Germinal center (tissue), 1 donor: ENCODE measurements at regions not wholly inside any gene's neighbourhood (a gene's known extent, or its start where the extent isn't known, plus 50 kb on each side); places are given as distances from the start of the nearest gene placed in this dataset.
"Not testable (repeated sequence)": the region's sequence is repeated elsewhere in the genome, so short reads cannot be mapped to it uniquely, and the experiment has no call there.

ENCODE experiments used
- DNase-seq: peaks from one replicate; pipeline ENCODE4 v3.0.0; 2012; ENCODE audit warnings: mixed read lengths, low spot score

DNA sequence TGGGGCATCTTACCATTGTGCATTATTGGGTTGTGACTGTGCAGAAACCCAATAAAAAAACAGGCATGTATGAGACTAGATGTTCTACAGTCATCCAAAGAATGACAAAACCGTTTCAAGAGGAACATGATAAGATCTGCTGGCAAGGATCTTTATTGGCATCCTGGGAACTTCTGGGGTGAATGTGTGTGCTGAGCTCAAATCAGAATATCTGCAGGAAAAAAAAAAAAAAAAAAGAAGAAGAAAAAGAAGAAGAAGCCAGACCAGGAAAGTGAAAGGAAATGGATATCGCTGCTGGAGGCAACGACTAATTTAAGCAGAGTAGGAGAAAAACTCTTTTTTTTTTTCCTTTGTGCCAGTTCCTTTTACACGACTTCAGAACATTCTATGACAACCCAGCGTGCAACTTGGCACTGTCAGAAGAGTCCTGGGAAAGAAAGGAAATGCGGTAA is 484.2 kb upstream of the BOD1L1 start:
- DNase-seq, result no peak

DNA sequence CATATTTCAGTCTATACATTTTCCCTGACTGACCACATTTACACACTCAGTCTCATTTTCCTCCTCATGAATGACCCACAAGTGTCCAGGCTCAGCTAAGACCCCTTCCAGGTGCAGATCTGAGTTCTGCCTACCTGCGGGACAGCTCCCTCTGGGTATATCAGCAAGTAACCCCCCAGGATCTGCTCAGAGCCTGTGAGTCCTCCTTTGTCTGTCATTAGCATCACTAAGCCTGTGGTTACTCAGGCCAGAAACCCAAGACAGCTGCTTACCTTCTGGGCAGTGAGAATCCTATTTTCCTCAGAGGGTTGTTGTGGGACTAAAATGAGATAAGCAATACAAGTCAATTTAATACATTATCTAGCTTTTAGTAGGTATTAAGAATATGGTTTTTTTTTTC is 487.6 kb upstream of the BOD1L1 start:
- no peak for DNase-seq

DNA sequence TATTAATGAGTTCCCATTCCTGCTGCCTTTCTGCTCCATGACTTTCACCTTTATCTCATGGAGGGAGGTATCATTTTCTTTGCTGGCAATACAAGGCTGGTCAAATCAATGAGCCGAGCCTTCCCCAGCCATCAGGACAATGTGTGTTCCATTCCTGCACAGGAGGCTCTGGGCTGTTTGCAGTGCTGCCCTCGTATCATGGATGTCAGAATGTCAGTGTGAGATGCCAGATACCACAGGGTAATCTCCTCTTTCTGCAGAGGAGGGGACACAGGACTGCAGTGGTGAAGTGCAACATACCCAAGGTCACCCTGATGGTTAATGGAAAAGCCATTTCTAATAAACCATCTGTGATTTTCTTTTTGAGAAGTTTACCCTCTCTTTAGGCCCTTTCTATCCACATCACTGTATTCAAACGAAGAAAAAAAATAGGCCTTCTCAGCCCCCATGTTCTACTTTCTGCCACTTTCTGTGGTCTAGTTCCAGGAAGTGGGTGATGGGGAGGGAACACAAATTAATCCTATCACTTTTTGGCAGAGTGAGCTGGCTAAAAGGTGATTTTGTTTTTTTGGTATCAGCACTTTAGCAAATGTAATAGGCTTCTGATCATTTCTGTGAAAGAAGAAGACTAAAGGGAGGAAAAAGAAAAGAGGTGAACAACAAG is 490.2 kb upstream of the BOD1L1 start:
- DNase-seq, result no peak

DNA sequence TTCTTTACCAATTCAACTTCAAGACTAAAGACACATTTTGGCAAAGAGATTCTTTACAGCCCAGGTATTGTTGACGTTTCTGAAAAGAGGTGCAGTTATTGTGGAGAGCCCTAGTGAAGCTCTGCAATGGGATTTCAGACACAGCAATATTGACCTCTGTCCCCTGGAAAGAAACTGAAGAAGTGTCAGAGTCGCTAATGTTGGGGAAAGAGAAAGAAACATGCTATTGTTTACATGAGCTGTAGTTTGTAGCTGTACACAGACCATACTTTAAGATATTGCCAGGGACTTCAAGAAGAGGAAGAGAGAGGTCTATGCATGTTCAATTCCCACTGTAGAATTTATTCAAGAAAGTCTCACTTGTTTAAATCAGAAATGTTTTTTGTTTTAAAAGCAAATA is 497.3 kb upstream of the BOD1L1 start:
- no peak for DNase-seq

GRCh38 chr4:14125375-14126129 is 498.0 kb upstream of the BOD1L1 start:
- DNase-seq, result no peak

DNA sequence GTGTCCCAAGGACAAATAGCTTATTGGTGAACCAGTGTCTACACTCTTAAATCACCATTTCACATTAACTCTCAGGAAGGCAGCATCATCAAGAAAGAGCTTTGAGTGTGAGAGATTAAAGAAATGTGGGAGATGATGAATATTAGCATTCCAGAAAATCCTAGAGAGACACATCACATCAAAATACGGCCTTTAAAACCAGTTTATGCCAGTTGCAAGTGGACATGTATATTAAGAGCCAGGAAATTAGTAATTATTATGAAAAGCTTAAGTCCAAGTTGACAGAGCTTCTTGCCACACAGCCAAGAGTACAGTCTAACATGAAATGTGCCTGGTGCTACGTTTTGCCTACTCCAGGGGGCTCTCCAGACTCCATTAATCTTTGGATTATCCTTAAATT is 503.0 kb upstream of the BOD1L1 start:
- no peak for DNase-seq

GRCh38 chr4:14131335-14131734 is 503.8 kb upstream of the BOD1L1 start:
- no peak for DNase-seq

GRCh38 chr4:14132301-14132700 is 504.8 kb upstream of the BOD1L1 start:
- no peak for DNase-seq

- no peak for DNase-seq
These were observed 510.6 kb upstream of the BOD1L1 start for GRCh38 chr4:14138106-14138505.

DNA sequence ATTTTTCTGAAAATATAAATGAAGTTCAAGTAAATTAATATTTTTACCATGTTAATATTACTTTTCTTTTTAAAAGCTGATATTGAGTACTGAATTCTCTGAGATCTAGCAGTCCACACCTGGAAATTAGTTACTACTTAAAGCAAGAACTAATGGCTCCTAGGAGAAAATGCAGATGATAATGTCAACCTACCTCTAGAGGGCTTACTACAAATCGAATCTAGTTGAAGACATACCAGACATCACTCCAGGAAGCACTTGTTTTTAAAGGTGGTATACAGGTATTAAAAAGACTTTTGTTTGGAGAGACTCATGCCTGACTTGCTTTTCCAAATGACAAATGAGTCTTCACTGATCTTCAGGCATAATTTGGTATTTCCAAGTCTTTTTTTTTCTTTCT is 516.4 kb upstream of the BOD1L1 start:
- no peak for DNase-seq

- DNase-seq, result no peak
These were observed 521.9 kb upstream of the BOD1L1 start for GRCh38 chr4:14149176-14150053.

DNA sequence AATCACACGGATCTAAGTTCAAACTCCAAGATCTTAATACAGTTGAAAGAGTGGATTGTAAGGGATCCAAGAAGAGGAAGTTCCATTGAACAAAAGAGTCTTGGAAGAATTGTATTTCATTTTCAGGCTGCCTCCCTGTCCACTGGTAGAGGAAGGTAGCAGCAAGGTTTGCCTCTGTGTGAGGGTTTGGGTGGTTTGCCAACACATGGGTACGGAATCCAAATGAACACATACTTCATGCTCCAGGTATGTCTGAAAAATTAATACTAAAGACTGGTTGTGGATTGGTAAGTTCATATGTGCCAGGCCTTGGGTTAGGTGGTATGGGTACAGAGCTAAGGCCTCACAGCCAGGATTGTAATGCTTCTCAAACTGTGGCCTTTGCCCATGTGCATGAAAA is 523.6 kb upstream of the BOD1L1 start:
- DNase-seq, result no peak

DNA sequence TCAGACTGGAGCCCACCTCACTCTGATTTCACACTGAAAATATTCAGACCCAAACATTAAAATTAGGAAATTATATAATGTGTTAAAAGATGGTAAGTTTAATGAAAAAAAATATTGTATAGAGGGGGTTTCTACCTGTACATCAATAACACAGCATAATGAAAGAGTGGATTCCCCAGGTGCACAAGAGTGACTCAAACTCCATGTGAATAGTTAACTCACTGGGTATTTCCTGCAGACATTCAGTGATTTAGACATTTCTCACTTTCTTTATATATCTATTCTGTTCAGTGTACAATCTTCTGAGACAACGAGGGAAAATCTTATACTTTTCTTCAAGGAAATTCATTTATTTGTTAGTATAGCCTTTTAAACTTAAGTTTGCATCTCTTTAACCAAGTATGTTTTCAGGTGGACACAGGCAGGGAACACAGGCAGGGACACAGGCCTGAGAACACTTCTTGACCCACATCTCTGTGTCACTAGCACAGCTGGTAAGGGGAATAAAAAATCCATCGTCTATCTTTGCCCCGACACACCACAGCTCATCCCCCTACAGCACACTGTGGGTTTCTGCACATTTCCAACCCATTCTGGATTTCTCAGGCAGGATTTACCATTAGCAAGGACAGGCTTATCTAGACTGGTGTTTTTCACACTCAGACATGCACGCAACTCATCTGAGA is 525.5 kb upstream of the BOD1L1 start:
- DNase-seq, result no peak

DNA sequence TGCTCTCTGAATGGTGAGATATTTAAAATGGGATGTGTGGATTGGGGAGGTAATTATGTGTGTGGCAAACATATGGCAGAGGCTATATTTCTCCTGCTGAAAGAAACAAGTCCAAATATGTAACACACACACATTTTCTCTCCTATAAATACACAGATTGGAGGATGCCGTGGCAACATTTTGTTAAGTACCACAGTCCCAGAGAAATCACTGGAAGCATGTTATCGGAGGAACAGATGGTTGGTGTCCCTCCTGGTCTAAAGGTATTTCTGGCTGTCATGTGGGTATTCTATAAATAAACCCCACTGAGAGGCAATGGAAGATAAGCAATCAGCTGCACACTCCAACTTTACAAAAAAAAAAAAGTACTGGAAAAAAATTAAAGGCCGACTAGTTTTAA is 528.3 kb upstream of the BOD1L1 start:
- no peak for DNase-seq

DNA sequence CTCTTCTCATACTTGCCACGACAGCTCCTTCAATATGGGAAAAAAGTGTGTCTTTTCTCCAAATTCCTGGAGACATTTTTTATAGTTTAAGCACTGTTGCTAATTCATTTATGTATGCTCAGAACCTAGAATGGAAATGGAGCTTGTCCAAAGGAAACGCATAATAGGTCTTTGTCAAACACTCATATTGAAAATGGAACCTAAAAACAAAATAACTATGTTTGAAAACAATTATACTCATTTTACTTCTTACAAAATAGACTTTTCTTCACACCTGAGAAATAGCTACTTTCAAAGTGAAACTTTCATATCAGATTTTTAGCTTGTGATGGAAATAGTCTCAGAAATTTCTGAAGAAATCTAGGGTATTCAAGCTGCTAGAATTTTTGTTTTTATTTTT is 529.7 kb upstream of the BOD1L1 start:
- DNase-seq, result no peak

- DNase-seq, result no peak
These were observed 537.8 kb upstream of the BOD1L1 start for GRCh38 chr4:14165222-14165920.

DNA sequence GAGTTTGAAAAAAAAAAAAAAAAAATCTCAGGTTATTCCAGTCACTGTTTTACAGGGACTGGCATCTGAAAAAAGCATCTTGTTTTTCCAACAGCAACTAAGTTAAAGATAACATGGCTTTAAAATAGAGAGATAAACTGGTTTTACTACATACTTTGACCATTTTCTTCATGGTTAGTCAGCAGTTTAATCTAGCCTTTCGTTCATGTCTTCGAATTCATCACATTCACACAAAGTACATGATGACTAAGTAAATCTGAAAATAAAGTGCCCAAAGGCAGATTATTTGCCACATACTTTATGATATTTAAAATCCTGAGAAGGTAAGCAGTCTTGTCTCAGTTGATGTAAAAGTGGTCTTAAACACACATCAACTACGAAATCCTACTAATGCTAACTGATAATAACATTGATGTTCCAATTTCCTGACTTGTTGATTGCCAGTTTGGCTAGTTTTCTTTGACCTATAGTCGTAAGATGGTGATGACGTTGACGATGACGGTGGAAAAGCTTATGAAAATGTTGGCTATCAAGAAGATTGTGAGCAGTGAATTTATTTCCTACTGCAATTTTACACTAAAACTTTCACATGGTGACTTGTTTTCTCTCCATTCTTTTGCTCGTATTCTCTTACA is 540.5 kb upstream of the BOD1L1 start:
- DNase-seq, result no peak

- DNase-seq, result no peak
These were observed 541.4 kb upstream of the BOD1L1 start for GRCh38 chr4:14168919-14169318.

DNA sequence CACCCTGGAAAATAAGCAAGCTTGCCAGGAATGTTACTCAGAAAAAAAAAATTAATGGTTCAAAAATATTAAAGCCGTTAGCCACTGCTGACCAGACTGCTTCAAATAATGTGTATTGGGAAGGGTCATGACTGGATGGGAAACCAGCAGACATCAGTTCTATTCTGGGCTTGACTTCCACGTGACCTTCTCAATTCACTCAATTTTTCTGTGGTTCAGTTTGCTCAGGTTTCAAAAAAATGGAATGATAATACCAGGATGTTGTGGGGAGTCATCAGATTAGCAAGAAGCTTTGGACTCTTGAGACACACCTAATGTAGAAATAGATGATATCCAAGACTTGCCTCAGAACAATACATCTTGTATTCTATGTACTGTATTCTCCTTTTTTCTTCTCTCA is 541.9 kb upstream of the BOD1L1 start:
- no peak for DNase-seq

DNA sequence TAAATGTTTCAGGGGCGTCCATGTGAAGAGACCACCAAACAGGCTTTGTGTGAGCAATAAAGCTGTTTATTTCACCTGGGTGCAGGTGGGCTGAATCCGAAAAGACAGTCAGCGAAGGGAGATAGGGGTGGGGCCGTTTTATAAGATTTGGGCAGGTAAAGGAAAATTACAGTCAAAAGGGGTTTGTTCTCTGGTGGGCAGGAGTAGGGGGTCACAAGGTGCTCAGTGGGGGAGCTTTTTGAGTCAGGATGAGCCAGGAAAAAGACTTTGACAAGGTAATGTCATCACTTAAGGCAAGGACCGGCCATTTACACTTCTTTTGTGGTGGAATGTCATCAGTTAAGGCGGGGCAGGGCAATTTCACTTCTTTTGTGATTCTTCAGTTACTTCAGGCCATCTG is 542.4 kb upstream of the BOD1L1 start:
- not testable (repeated sequence) for DNase-seq

DNA sequence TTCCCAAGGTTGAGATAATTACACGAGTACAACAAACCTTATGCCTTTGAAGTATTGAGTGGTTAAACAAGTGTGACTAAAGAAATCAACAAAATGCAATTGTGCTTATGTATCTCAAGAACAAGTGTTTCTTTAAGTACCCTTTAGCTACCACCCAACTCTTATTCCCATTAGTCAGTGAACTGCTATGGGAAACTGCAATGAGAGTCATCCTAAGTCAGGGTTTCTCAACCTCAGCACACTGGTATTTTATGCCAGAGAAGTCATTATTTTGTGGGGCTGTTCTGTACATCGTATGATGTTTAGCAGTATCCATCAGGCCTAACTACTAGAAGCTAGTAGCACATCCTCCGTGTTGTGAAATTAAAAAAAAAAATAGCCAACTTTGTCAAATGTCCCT is 549.1 kb upstream of the BOD1L1 start:
- DNase-seq, result no peak
